ENCODE measurements at regions not wholly inside any gene's neighbourhood (a gene's known extent, or its start where the extent isn't known, plus 50 kb on each side); places are given as distances from the start of the nearest gene placed in this dataset.

- TF ChIP-seq, protein P1, sequence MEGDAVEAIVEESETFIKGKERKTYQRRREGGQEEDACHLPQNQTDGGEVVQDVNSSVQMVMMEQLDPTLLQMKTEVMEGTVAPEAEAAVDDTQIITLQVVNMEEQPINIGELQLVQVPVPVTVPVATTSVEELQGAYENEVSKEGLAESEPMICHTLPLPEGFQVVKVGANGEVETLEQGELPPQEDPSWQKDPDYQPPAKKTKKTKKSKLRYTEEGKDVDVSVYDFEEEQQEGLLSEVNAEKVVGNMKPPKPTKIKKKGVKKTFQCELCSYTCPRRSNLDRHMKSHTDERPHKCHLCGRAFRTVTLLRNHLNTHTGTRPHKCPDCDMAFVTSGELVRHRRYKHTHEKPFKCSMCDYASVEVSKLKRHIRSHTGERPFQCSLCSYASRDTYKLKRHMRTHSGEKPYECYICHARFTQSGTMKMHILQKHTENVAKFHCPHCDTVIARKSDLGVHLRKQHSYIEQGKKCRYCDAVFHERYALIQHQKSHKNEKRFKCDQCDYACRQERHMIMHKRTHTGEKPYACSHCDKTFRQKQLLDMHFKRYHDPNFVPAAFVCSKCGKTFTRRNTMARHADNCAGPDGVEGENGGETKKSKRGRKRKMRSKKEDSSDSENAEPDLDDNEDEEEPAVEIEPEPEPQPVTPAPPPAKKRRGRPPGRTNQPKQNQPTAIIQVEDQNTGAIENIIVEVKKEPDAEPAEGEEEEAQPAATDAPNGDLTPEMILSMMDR (IDR thresholded peaks at IDR 0.05): no peak
- TF ChIP-seq POLR2A (IDR thresholded peaks at IDR 0.05): no peak
Observed at GRCh38 chr9:25804856-25805255, 126.6 kb upstream of the TUSC1 start.

Data from body of pancreas (tissue), 4 donors.